OCI-LY1 (cell line): ENCODE measurements at regions not wholly inside any gene's neighbourhood (a gene's known extent, or its start where the extent isn't known, plus 50 kb on each side); places are given as distances from the start of the nearest gene placed in this dataset.

Experiments used
- H2AFZ ChIP-seq: fragments of 200-600 bp; sonication (generic), shearing (Covaris generic); 2 replicates; pipeline ENCODE4 v1.6.0; 2014; ENCODE audit warnings: antibody characterized with exemption, mild to moderate bottlenecking, low read length
- H3F3A ChIP-seq: fragments of 200-600 bp; sonication (generic), shearing (Covaris generic); 2 replicates; pipeline ENCODE4 v1.6.0; 2014; ENCODE audit warnings: mild to moderate bottlenecking, antibody characterized with exemption, low read length, moderate library complexity; ENCODE audit not compliant: insufficient read depth
- H3K27ac ChIP-seq: fragments of 200-600 bp; sonication (generic); 2 replicates; pipeline ENCODE4 v1.5.1; 2014; ENCODE audit warnings: low read length, mixed run types, mild to moderate bottlenecking, low read depth; ENCODE audit not compliant: poor library complexity, severe bottlenecking
- H3K27me3 ChIP-seq: fragments of 200-600 bp; sonication (generic); 2 replicates; pipeline ENCODE4 v1.6.0; 2014; ENCODE audit warnings: antibody characterized with exemption, mild to moderate bottlenecking, low read length, moderate library complexity; ENCODE audit not compliant: insufficient read depth
- H3K36me3 ChIP-seq: fragments of 200-600 bp; sonication (generic); 2 replicates; pipeline ENCODE4 v1.6.1; 2014; ENCODE audit warnings: mild to moderate bottlenecking, antibody characterized with exemption, low read length, moderate library complexity, mixed read lengths; ENCODE audit not compliant: insufficient read depth
- H3K4me1 ChIP-seq: fragments of 200-600 bp; sonication (generic); 2 replicates; pipeline ENCODE4 v1.5.1; 2014; ENCODE audit warnings: mild to moderate bottlenecking, low read length, moderate library complexity; ENCODE audit not compliant: insufficient read depth, severe bottlenecking
- H3K4me2 ChIP-seq: fragments of 200-600 bp; sonication (generic), shearing (Covaris generic); 2 replicates; pipeline ENCODE4 v1.6.1; 2014; ENCODE audit warnings: low read length
- H3K4me3 ChIP-seq: fragments of 200-600 bp; sonication (generic); 2 replicates; pipeline ENCODE4 v1.5.1; 2014; ENCODE audit warnings: low read length, low read depth, mild to moderate bottlenecking, mixed read lengths; ENCODE audit not compliant: poor library complexity, severe bottlenecking
- H3K79me2 ChIP-seq: fragments of 200-600 bp; shearing (Covaris generic); 2 replicates; pipeline ENCODE4 v1.6.1; 2016; ENCODE audit warnings: mixed run types, low read length, mixed read lengths; ENCODE audit not compliant: insufficient read depth
- H3K9ac ChIP-seq: fragments of 200-600 bp; sonication (generic), shearing (Covaris generic); 2 replicates; pipeline ENCODE4 v1.6.1; 2014; ENCODE audit warnings: mild to moderate bottlenecking, low read length, mixed read lengths
- H3K9me2 ChIP-seq: fragments of 200-600 bp; sonication (generic), shearing (Covaris generic); 2 replicates; pipeline ENCODE4 v1.6.1; 2014; ENCODE audit warnings: low read depth, mild to moderate bottlenecking, low read length, mixed read lengths
- H3K9me3 ChIP-seq: fragments of 200-600 bp; shearing (Covaris generic); 2 replicates; pipeline ENCODE4 v1.6.1; 2014; ENCODE audit warnings: low read length, mixed read lengths
- H4K20me1 ChIP-seq: fragments of 200-600 bp; sonication (generic), shearing (Covaris generic); 2 replicates; pipeline ENCODE4 v1.6.0; 2016; ENCODE audit warnings: mild to moderate bottlenecking, low read length; ENCODE audit not compliant: insufficient read depth
- CTCF ChIP-seq: fragments of 200-600 bp; sonication (generic), shearing (Covaris generic); IDR thresholded peaks from 2 replicates; pipeline ENCODE4 v1.5.1; 2017; ENCODE audit warnings: mild to moderate bottlenecking, antibody characterized with exemption, low read length, moderate library complexity, mixed read lengths
- EZH2 ChIP-seq: fragments of 200-600 bp; sonication (generic), shearing (Covaris generic); IDR thresholded peaks from 2 replicates; pipeline ENCODE4 v1.8.0; 2017; ENCODE audit warnings: borderline replicate concordance, mixed run types, mild to moderate bottlenecking, antibody characterized with exemption, low read length, moderate library complexity, mixed read lengths

- H3K79me2 ChIP-seq, result no peaks in the 10 kb centered on the region
- TF ChIP-seq CTCF (no peak), EZH2 (no peak)
- no peaks in the 10 kb centered on the region for H4K20me1 ChIP-seq
- H3K27me3 ChIP-seq, result no peaks in the 10 kb centered on the region
- H3K4me3 ChIP-seq, result no peak overlapping the region
- H3K27ac ChIP-seq, result no peak overlapping the region
- no peaks in the 10 kb centered on the region for H3K36me3 ChIP-seq
- no peaks in the 10 kb centered on the region for H3K4me1 ChIP-seq
- H2AFZ ChIP-seq, result no peak overlapping the region
- H3K9me2 ChIP-seq, result no peaks in the 10 kb centered on the region
- no peak overlapping the region for H3K9ac ChIP-seq
- no peaks in the 10 kb centered on the region for H3K9me3 ChIP-seq
- no peaks in the 10 kb centered on the region for H3F3A ChIP-seq
- no peak overlapping the region for H3K4me2 ChIP-seq
Observed at GRCh38 chr3:82265747-82266146, 504.3 kb upstream of the GBE1 start.

GRCh38 chr3:82262193-82262592 is 500.7 kb upstream of the GBE1 start:
- Histone ChIP-seq H3K27me3 (no peaks in the 10 kb centered on the region), H2AFZ (no peak overlapping the region), H3F3A (no peaks in the 10 kb centered on the region), H3K4me3 (no peak overlapping the region), H3K36me3 (no peaks in the 10 kb centered on the region), H3K9me3 (no peaks in the 10 kb centered on the region), H3K9ac (no peak overlapping the region), H3K79me2 (no peaks in the 10 kb centered on the region), H3K4me2 (no peak overlapping the region), H3K4me1 (no peaks in the 10 kb centered on the region), H4K20me1 (no peaks in the 10 kb centered on the region), H3K9me2 (no peaks in the 10 kb centered on the region), H3K27ac (no peak overlapping the region)
- no peak for TF ChIP-seq CTCF
- TF ChIP-seq EZH2, result no peak

GRCh38 chr3:82261637-82262036 is 500.2 kb upstream of the GBE1 start:
- Histone ChIP-seq H3K79me2 (no peaks in the 10 kb centered on the region), H3K4me2 (no peak overlapping the region), H3K4me3 (no peak overlapping the region), H3K9me3 (no peaks in the 10 kb centered on the region), H3K27me3 (no peaks in the 10 kb centered on the region), H3K9ac (no peak overlapping the region), H3K36me3 (no peaks in the 10 kb centered on the region), H3K27ac (no peak overlapping the region), H3K9me2 (no peaks in the 10 kb centered on the region), H2AFZ (no peak overlapping the region), H3K4me1 (no peaks in the 10 kb centered on the region), H4K20me1 (no peaks in the 10 kb centered on the region), H3F3A (no peaks in the 10 kb centered on the region)
- no peak for TF ChIP-seq EZH2
- TF ChIP-seq CTCF, result no peak
